HepG2 (cell line): ENCODE measurements at regions not wholly inside any gene's neighbourhood (a gene's known extent, or its start where the extent isn't known, plus 50 kb on each side); places are given as distances from the start of the nearest gene placed in this dataset.

ENCODE experiments used
- ARID4A ChIP-seq: sonication (generic); formaldehyde crosslinking; IDR thresholded peaks from 2 replicates; pipeline ENCODE4 v1.5.0; 2020; ENCODE audit warnings: mild to moderate bottlenecking, missing genetic modification reagents, borderline replicate concordance
- CCDC6 ChIP-seq: sonication (generic); formaldehyde crosslinking; IDR thresholded peaks from 2 replicates; pipeline ENCODE4 v1.8.1; 2022; ENCODE audit warnings: mild to moderate bottlenecking, missing genetic modification reagents, moderate library complexity
- CTCF ChIP-seq: sonication (generic); formaldehyde crosslinking; IDR thresholded peaks from 2 replicates; pipeline ENCODE4 v1.5.0; 2020; ENCODE audit warnings: mild to moderate bottlenecking, missing genetic modification reagents, moderate library complexity
- JUND ChIP-seq: sonication (generic); formaldehyde crosslinking; IDR thresholded peaks from 2 replicates; pipeline ENCODE4 v1.8.0; 2022; ENCODE audit warnings: mild to moderate bottlenecking, missing genetic modification reagents
- MAFK ChIP-seq, 2 experiments: IDR thresholded peaks in 1 of 2; conservative IDR thresholded peaks in 1 of 2; 2 replicates each; pipeline ENCODE4 v1.6.1; 2011; ENCODE audit warnings: improper control_type of control experiment in 2 of 2, low read length in 2 of 2
- MIXL1 ChIP-seq: IDR thresholded peaks from 2 replicates; pipeline ENCODE4 v1.6.1; 2016
- POLR2A ChIP-seq, 2 experiments: IDR thresholded peaks; 2 replicates each; pipeline ENCODE4 v1.6.1; 2011; ENCODE audit warnings: low read depth in 2 of 2, low read length in 2 of 2, mild to moderate bottlenecking in 1 of 2, moderate library complexity in 1 of 2; ENCODE audit not compliant: insufficient read depth in 1 of 2
- RAD21 ChIP-seq: fragments of 450-650 bp; formaldehyde crosslinking; IDR thresholded peaks from 2 replicates; pipeline ENCODE4 v1.5.0; 2020; ENCODE audit warnings: mild to moderate bottlenecking
- TCF7L2 ChIP-seq: IDR thresholded peaks from 2 replicates; pipeline ENCODE4 v1.6.1; 2011; ENCODE audit warnings: mild to moderate bottlenecking, low read depth, low read length, moderate library complexity
- ZHX1 ChIP-seq: sonication (generic); formaldehyde crosslinking; IDR thresholded peaks from 2 replicates; pipeline ENCODE4 v1.8.1; 2022; ENCODE audit warnings: low read depth, mild to moderate bottlenecking, missing genetic modification reagents
- ZNF710 ChIP-seq: sonication (generic); formaldehyde crosslinking; IDR thresholded peaks from 2 replicates; pipeline ENCODE4 v1.5.0; 2020; ENCODE audit warnings: mild to moderate bottlenecking, missing genetic modification reagents, borderline replicate concordance

GRCh38 chr20:57009355-57009754 is 257.1 kb downstream of the BMP7 start:
- TF ChIP-seq ARID4A (CRISPR knock-in tag) (no peak), CTCF (no peak), TCF7L2 (no peak), ZNF710 (CRISPR knock-in tag) (no peak), RAD21 (CRISPR knock-in tag) (no peak), CCDC6 (CRISPR knock-in tag) (no peak), MAFK (conservative IDR thresholded peaks at IDR 0.05 in 1 of 2, IDR thresholded peaks at IDR 0.05 in 1 of 2; ENCODE audit: low read length in 2 of 2) (no peak), ZHX1 (CRISPR knock-in tag) (no peak), MIXL1 (CRISPR knock-in tag) (no peak), JUND (CRISPR knock-in tag) (no peak), POLR2A (IDR thresholded peaks at IDR 0.05; ENCODE audit: insufficient read depth in 1 of 2, low read depth in 2 of 2, low read length in 2 of 2) (no peak)
